PC-9 (cell line): ENCODE measurements at regions not wholly inside any gene's neighbourhood (a gene's known extent, or its start where the extent isn't known, plus 50 kb on each side); places are given as distances from the start of the nearest gene placed in this dataset.

ENCODE experiments used
- BruUV-seq: library from RNA; stranded (reverse); fragments of 400-500 nt; replicated peaks from 2 replicates; lab custom pipeline; 2021; lab: Mats Ljungman, UMichigan
- CTCF ChIA-PET: fragments of 300-600 bp; sonication (Branson Sonifier 250); formaldehyde crosslinking; loops from one replicate; lab custom pipeline; 2022; ENCODE audit warnings: antibody characterized with exemption; lab: Charles Lee
- POLR2A ChIA-PET: fragments of 300-600 bp; sonication (Branson Sonifier 250); formaldehyde crosslinking; loops from one replicate; lab custom pipeline; 2022; ENCODE audit warnings: antibody characterized with exemption; ENCODE audit not compliant: unreplicated experiment; lab: Charles Lee
- DNase-seq, 2 experiments: peaks; one replicate each; pipeline versions ENCODE4 v3.0.0 to v3.0.0-alpha.2; 2015 to 2022; ENCODE audit warnings: mixed read lengths in 1 of 2
- H2AFZ ChIP-seq: fragments of 200-600 bp; sonication (generic); 2 replicates; pipeline ENCODE4 v1.8.1; 2017; ENCODE audit warnings: antibody characterized with exemption
- H3F3A ChIP-seq: fragments of 200-600 bp; sonication (generic); 2 replicates; pipeline ENCODE4 v1.8.1; 2017; ENCODE audit warnings: antibody characterized with exemption, mild to moderate bottlenecking, low read depth; ENCODE audit not compliant: insufficient read depth
- H3K27ac ChIP-seq: fragments of 200-600 bp; sonication (generic); 2 replicates; pipeline ENCODE4 v1.6.1; 2016; ENCODE audit warnings: mixed run types
- H3K27me3 ChIP-seq: fragments of 200-600 bp; sonication (generic); 2 replicates; pipeline ENCODE4 v1.6.1; 2016; ENCODE audit warnings: low read depth, mixed run types; ENCODE audit not compliant: insufficient read depth
- H3K36me3 ChIP-seq: fragments of 200-600 bp; sonication (generic); 2 replicates; pipeline ENCODE4 v1.6.1; 2016; ENCODE audit warnings: low read depth, mixed run types
- H3K4me1 ChIP-seq: fragments of 200-600 bp; sonication (generic); replicated peaks from 2 replicates; pipeline ENCODE4 v1.6.1; 2016; ENCODE audit warnings: mixed run types; ENCODE audit not compliant: insufficient read depth
- H3K4me2 ChIP-seq: fragments of 200-600 bp; sonication (generic); 2 replicates; pipeline ENCODE4 v1.6.1; 2017; ENCODE audit warnings: mixed run types
- H3K4me3 ChIP-seq: fragments of 200-600 bp; sonication (generic); 2 replicates; pipeline ENCODE4 v1.6.1; 2016; ENCODE audit warnings: mixed run types
- H3K79me2 ChIP-seq: fragments of 200-600 bp; sonication (generic); 2 replicates; pipeline ENCODE4 v1.6.1; 2017; ENCODE audit warnings: low read depth, mixed run types
- H3K9me2 ChIP-seq: fragments of 200-600 bp; sonication (generic); 2 replicates; pipeline ENCODE4 v1.8.1; 2017; ENCODE audit warnings: mild to moderate bottlenecking; ENCODE audit not compliant: insufficient read depth
- H3K9me3 ChIP-seq: fragments of 200-600 bp; sonication (generic); 2 replicates; pipeline ENCODE4 v1.8.1; 2016; ENCODE audit warnings: low read depth; ENCODE audit not compliant: insufficient read depth
- H4K20me1 ChIP-seq: fragments of 200-600 bp; sonication (generic); 2 replicates; pipeline ENCODE4 v1.8.1; 2017; ENCODE audit not compliant: insufficient read depth
- EZH2 ChIP-seq: fragments of 200-600 bp; sonication (generic); IDR thresholded peaks from 2 replicates; pipeline ENCODE4 v1.8.0; 2017; ENCODE audit warnings: antibody characterized with exemption, low read depth
- intact Hi-C: fragments of 100-400 bp; cut with micrococcal nuclease; formaldehyde crosslinking; loops from one replicate; pipeline ENCODE4 v1.10.0; 2022; ENCODE audit not compliant: unreplicated experiment
- TF ChIP-seq, protein P1 (sequence below): fragments of 200-600 bp; sonication (generic); conservative IDR thresholded peaks from 2 replicates; pipeline ENCODE4 v1.6.1; 2017; ENCODE audit warnings: mixed run types, antibody characterized with exemption, mild to moderate bottlenecking, moderate library complexity

DNA sequence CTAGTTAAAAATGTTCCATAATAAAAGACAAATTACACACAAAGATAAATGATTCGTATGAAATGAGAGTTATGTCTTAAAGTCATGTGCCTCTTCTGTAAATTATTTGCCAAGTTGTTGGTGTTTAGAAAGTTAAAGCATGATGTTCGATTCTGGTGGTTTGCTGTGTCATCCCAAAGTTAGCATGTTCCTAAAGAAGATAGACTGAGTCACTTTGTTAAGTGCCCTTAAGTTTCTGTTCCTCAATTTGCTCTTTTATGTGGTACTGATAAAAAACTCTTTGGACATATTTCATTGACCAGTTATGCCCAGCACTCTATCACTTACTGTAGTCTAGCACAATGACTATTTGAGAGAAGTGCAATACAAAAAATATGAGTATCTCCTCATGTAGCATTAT lies 366.9 kb upstream of the ZNF608 start:
- no peak overlapping the region for H3K27ac ChIP-seq
- TF ChIP-seq EZH2 = no peak
- TF ChIP-seq, protein P1, sequence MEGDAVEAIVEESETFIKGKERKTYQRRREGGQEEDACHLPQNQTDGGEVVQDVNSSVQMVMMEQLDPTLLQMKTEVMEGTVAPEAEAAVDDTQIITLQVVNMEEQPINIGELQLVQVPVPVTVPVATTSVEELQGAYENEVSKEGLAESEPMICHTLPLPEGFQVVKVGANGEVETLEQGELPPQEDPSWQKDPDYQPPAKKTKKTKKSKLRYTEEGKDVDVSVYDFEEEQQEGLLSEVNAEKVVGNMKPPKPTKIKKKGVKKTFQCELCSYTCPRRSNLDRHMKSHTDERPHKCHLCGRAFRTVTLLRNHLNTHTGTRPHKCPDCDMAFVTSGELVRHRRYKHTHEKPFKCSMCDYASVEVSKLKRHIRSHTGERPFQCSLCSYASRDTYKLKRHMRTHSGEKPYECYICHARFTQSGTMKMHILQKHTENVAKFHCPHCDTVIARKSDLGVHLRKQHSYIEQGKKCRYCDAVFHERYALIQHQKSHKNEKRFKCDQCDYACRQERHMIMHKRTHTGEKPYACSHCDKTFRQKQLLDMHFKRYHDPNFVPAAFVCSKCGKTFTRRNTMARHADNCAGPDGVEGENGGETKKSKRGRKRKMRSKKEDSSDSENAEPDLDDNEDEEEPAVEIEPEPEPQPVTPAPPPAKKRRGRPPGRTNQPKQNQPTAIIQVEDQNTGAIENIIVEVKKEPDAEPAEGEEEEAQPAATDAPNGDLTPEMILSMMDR = no peak
- no peak overlapping the region for H3K4me2 ChIP-seq
- no peak overlapping the region for H3K4me3 ChIP-seq
- no peaks in the 10 kb centered on the region for H3K36me3 ChIP-seq
- intact Hi-C loops = no loop called here
- H3K4me1 ChIP-seq = peaks cover 11% of the 10 kb centered on the region
- H3K27me3 ChIP-seq = no peaks in the 10 kb centered on the region
- BruUV-seq = no TSS peak
- no peaks in the 10 kb centered on the region for H3F3A ChIP-seq
- CTCF ChIA-PET = no interaction called here
- H3K9me3 ChIP-seq = 0 out of 2 replicates have a peak, but pooled peaks cover 5% of the 10 kb centered on the region
- no peak overlapping the region for H2AFZ ChIP-seq
- no peak for DNase-seq
- POLR2A ChIA-PET = no interaction called here
- no peaks in the 10 kb centered on the region for H3K79me2 ChIP-seq
- no peaks in the 10 kb centered on the region for H4K20me1 ChIP-seq
- H3K9me2 ChIP-seq = no peaks in the 10 kb centered on the region

- no peaks in the 10 kb centered on the region for H3F3A ChIP-seq
- CTCF ChIA-PET = no interaction called here
- no peaks in the 10 kb centered on the region for H3K36me3 ChIP-seq
- no peaks in the 10 kb centered on the region for H4K20me1 ChIP-seq
- peaks cover 11% of the 10 kb centered on the region for H3K4me1 ChIP-seq
- no peaks in the 10 kb centered on the region for H3K9me2 ChIP-seq
- no peaks in the 10 kb centered on the region for H3K79me2 ChIP-seq
- no peak for DNase-seq
- no peak for TF ChIP-seq EZH2
- TF ChIP-seq, protein P1 = no peak
- H3K4me3 ChIP-seq = no peak overlapping the region
- intact Hi-C loops = no loop called here
- no TSS peak for BruUV-seq
- H3K27ac ChIP-seq = no peak overlapping the region
- POLR2A ChIA-PET = no interaction called here
- no peaks in the 10 kb centered on the region for H3K27me3 ChIP-seq
- H2AFZ ChIP-seq = no peak overlapping the region
- H3K9me3 ChIP-seq = peaks cover 5% of the 10 kb centered on the region; the same call in 1 of the 2 replicates
- H3K4me2 ChIP-seq = no peak overlapping the region
Measured at GRCh38 chr5:125115195-125115525, 368.7 kb upstream of the ZNF608 start.

- no peaks in the 10 kb centered on the region for H3K27me3 ChIP-seq
- no peaks in the 10 kb centered on the region for H3K79me2 ChIP-seq
- H2AFZ ChIP-seq = no peak overlapping the region
- no peaks in the 10 kb centered on the region for H4K20me1 ChIP-seq
- peaks cover 2% of the 10 kb centered on the region; the same call in 1 of the 2 replicates for H3K9me3 ChIP-seq
- no peaks in the 10 kb centered on the region for H3K4me1 ChIP-seq
- H3K4me2 ChIP-seq = no peak overlapping the region
- H3F3A ChIP-seq = no peaks in the 10 kb centered on the region
- no TSS peak for BruUV-seq
- ChIA-PET POLR2A (no interaction called here), CTCF (no interaction called here)
- DNase-seq = no peak
- H3K9me2 ChIP-seq = no peaks in the 10 kb centered on the region
- no peak overlapping the region for H3K27ac ChIP-seq
- intact Hi-C loops = no loop called here
- TF ChIP-seq, protein P1 = no peak
- no peak for TF ChIP-seq EZH2
- no peak overlapping the region for H3K4me3 ChIP-seq
- H3K36me3 ChIP-seq = no peaks in the 10 kb centered on the region
Measured at GRCh38 chr5:125117566-125117965, 371.1 kb upstream of the ZNF608 start.
